ENCODE measurements at regions not wholly inside any gene's neighbourhood (a gene's known extent, or its start where the extent isn't known, plus 50 kb on each side); places are given as distances from the start of the nearest gene placed in this dataset.
A peak's percentile ranks its signal among the peaks of the same experiment; 100 is the strongest.
"Not testable (repeated sequence)": the region's sequence is repeated elsewhere in the genome, so short reads cannot be mapped to it uniquely, and the experiment has no call there.

DNA sequence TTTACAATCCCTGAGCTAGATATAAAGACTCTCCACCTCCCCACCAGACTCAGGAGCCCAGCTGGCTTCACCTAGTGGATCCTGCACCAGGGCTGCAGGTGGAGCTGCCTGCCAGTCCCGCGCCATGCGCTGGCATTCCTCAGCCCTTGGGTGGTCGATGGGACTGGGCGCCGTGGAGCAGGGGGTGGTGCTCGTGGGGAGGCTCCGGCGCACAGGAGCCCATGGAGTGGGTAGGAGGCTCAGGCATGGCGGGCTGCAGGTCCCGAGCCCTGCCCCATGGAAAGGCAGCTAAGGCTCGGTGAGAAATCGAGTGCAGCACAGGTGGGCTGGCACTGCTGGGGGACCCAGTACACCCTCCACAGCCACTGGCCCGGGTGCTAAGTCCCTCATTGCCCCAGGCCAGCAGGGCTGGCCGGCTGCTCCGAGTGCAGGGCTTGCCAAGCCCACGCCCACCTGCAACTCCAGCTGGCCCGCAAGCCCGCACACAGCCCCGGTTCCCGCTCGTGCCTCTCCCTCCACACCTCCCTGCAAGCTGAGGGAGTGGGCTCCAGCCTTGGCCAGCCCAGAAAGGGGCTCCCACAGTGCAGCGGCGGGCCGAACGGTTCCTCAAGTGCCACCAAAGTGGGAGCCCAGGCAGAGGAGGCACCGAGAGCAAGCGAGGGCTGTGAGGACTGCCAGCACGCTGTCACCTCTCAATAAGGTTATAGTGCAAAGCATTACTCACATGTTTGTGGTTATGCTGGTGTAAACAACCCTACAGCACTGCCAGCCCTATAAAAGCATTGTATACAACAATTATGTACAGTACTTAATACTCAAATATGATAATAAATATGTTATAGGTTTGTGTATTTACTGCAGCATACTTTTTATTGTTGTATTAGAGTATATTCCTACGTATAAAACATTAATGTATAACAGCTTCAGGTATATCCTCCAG lies 757.3 kb downstream of the SLC6A15 start:
- ATAC-seq (ENCODE audit: low FRiP score); intact Hi-C loops (cut with DNase I): not testable (repeated sequence)
- WGBS, 2 donors: 95 to 97% methylated on average over 28 to 30 of the region's 30 CpGs

DNA sequence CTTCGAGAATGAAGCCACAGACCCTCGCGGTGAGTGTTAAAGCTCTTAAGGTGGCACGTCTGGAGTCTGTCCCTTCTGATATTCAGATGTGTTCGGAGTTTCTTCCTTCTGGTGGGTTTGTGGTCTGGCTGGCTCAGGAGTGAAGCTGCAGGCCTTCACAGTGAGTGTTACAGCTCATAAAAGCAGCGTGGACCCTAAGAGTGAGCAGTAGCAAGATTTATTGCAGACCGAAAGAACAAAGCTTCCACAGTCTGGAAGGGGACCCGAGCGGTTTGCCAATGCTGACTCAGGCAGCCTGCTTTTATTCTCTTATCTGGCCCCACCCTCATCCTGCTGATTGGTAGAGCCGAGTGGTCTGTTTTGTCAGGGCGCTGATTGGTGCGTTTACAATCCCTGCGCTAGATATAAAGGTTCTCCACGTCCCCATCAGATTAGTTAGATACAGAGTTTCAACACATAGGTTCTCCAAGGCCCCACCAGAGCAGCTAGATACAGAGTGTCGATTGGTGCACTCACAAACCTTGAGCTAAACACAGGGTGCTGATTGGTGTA lies 758.1 kb downstream of the SLC6A15 start:
- intact Hi-C loops (cut with DNase I); H3K4me1 ChIP-seq (ENCODE audit: control insufficient read depth in 1 of 2, insufficient read depth in 2 of 2, low read length in 2 of 2); H3K27ac ChIP-seq (ENCODE audit: low read depth in 1 of 2, low read length in 2 of 2); H3K27me3 ChIP-seq (ENCODE audit: control insufficient read depth in 1 of 2, insufficient read depth in 2 of 2, low read length in 1 of 2); ATAC-seq (ENCODE audit: low FRiP score); H3K36me3 ChIP-seq (ENCODE audit: control insufficient read depth in 1 of 2, insufficient read depth in 2 of 2, low read length in 1 of 2); H3K9me3 ChIP-seq (ENCODE audit: control insufficient read depth, low read length); DNase-seq; H3K4me3 ChIP-seq (ENCODE audit: low read length in 2 of 2): not testable (repeated sequence)
- WGBS, 2 donors: 82 to 88% methylated on average over 14 to 15 of the region's 15 CpGs

More for the DNA sequence above, 757.3 kb downstream of the SLC6A15 start:
- DNase-seq: peak in 1 of 2 donors; percentile 60
- H3K4me1 ChIP-seq (ENCODE audit: control insufficient read depth in 1 of 2, insufficient read depth in 2 of 2, low read length in 2 of 2); H3K4me3 ChIP-seq (ENCODE audit: low read length in 2 of 2); H3K36me3 ChIP-seq (ENCODE audit: control insufficient read depth in 1 of 2, insufficient read depth in 2 of 2, low read length in 1 of 2); H3K27ac ChIP-seq (ENCODE audit: low read depth in 1 of 2, low read length in 2 of 2); H3K27me3 ChIP-seq (ENCODE audit: control insufficient read depth in 1 of 2, insufficient read depth in 2 of 2, low read length in 1 of 2); H3K9me3 ChIP-seq (ENCODE audit: control insufficient read depth, low read length): not testable (repeated sequence)

DNA sequence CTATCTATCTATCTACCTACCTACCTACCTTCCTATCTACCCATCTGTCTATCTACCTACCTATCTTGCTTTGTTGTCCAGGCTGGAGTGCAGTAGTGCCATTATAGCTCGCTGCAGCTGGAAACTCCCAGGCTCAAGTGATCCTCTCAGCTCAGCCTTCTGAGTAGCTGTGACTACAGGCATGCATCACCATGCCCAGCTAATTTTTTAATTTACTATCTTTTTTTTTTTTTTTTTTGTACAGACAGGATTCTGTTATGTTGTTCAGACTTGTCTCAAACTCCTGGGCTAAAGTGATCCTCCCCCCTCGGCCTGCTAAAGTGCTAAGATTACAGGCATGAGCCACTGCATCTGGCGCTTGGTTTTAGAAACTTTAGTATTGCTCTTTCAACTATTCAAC lies 762.4 kb downstream of the SLC6A15 start:
- Histone ChIP-seq H3K36me3 (ENCODE audit: control insufficient read depth in 1 of 2, insufficient read depth in 2 of 2, low read length in 1 of 2) (no peaks in the 10 kb centered on the region), H3K4me3 (ENCODE audit: low read length in 2 of 2) (no peak overlapping the region), H3K27me3 (ENCODE audit: control insufficient read depth in 1 of 2, insufficient read depth in 2 of 2, low read length in 1 of 2) (no peaks in the 10 kb centered on the region), H3K9me3 (ENCODE audit: control insufficient read depth, low read length) (no peaks in the 10 kb centered on the region), H3K27ac (ENCODE audit: low read depth in 1 of 2, low read length in 2 of 2) (no peak overlapping the region), H3K4me1 (ENCODE audit: control insufficient read depth in 1 of 2, insufficient read depth in 2 of 2, low read length in 2 of 2) (no peaks in the 10 kb centered on the region)
- intact Hi-C loops (cut with DNase I): no loop called here
- 90 to 92% methylated on average over 3 of the region's 3 CpGs for WGBS, 2 donors
- ATAC-seq (ENCODE audit: low FRiP score): no peak
- no peak for DNase-seq

DNA sequence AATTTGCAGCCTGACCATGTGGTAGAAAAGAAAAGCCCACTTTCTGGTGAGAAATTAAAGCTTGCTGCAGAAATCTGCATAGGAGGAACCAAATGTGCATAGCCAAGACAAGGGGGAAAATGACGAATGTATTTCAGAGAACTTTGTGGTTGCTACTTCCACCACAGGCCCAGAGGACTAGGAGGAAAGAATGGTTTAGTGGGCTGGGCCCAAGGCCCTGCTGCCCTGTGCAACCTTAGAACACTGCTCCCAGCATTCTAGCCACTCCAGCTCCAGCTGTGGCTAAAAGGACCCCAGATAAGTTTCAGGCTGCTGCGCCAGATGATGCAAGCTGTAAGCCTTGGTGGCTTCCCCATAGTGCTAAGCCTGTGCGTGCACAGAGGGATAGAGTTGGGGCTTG lies 764.3 kb downstream of the SLC6A15 start:
- Histone ChIP-seq H3K27ac (ENCODE audit: low read depth in 1 of 2, low read length in 2 of 2) (no peak overlapping the region), H3K27me3 (ENCODE audit: control insufficient read depth in 1 of 2, insufficient read depth in 2 of 2, low read length in 1 of 2) (no peaks in the 10 kb centered on the region), H3K4me1 (ENCODE audit: control insufficient read depth in 1 of 2, insufficient read depth in 2 of 2, low read length in 2 of 2) (no peaks in the 10 kb centered on the region), H3K4me3 (ENCODE audit: low read length in 2 of 2) (no peak overlapping the region), H3K36me3 (ENCODE audit: control insufficient read depth in 1 of 2, insufficient read depth in 2 of 2, low read length in 1 of 2) (no peaks in the 10 kb centered on the region), H3K9me3 (ENCODE audit: control insufficient read depth, low read length) (no peaks in the 10 kb centered on the region)
- DNase-seq (no peak), ATAC-seq (ENCODE audit: low FRiP score) (no peak)
- WGBS, 2 donors: 86 to 93% methylated on average over 3 of the region's 3 CpGs
- intact Hi-C loops (cut with DNase I): no loop called here

DNA sequence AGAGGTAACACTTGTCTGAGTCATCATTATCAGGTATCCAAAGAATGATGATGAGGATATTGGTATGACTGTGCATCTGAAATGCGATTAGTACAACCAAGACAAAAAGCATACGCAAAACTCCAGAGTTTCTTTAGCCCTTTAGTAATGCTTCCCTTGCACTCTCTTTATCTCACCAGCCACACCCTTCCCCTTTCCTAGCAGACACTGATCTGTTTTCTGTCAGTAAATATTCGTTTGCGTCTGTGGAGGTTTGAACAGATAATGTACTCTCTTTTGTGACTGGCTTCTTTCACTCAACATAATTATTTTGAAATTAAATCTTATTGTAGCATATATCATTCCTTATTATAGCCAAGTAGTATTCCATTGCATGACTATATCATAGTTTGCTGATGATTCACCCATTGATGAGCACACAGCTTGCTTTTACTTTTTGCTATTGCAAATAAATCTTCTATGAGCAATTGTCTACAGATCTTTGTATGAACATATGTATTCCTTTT lies 775.7 kb downstream of the SLC6A15 start:
- no peaks in the 10 kb centered on the region for H3K9me3 ChIP-seq (ENCODE audit: control insufficient read depth, low read length)
- no peaks in the 10 kb centered on the region for H3K4me1 ChIP-seq (ENCODE audit: control insufficient read depth in 1 of 2, insufficient read depth in 2 of 2, low read length in 2 of 2)
- 73 to 74% methylated on average over 4 of the region's 4 CpGs for WGBS, 2 donors
- intact Hi-C loops (cut with DNase I): no loop called here
- no peak overlapping the region for H3K4me3 ChIP-seq (ENCODE audit: low read length in 2 of 2)
- no peak for ATAC-seq (ENCODE audit: low FRiP score)
- no peak for DNase-seq
- no peak overlapping the region for H3K27ac ChIP-seq (ENCODE audit: low read depth in 1 of 2, low read length in 2 of 2)
- H3K36me3 ChIP-seq (ENCODE audit: control insufficient read depth in 1 of 2, insufficient read depth in 2 of 2, low read length in 1 of 2): no peaks in the 10 kb centered on the region
- H3K27me3 ChIP-seq (ENCODE audit: control insufficient read depth in 1 of 2, insufficient read depth in 2 of 2, low read length in 1 of 2): no peaks in the 10 kb centered on the region

DNA sequence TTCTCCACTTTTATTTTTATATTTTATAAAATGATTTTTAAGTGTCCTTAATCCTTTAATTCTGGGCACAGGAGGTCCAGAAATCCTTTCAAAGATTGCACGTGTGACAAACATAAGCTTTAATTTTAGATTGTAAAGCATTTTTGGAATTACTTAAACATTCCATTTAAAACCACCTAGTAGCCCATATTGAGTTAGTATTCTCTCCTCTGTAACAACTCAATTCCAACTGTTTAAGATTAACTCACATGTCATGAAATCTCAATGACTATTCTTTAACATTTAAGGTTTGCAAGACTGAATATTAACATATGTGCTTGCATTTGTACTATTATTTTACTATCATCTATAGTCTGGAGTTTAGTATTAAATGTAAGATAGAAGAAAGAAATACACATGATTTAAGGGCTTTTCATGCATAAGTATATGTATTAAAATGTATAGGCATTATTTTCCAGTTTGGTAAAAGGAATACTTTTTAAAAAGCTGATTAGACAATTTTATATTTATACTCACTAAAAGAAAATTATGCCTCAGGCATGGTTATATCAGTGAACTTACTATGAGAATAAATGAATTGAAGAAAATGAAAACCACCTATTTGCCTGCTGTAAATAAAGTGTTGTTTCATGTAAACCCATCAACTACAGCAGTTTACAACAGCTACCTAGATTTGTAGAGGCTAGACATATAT lies 776.9 kb downstream of the SLC6A15 start:
- no peaks in the 10 kb centered on the region for H3K27me3 ChIP-seq (ENCODE audit: control insufficient read depth in 1 of 2, insufficient read depth in 2 of 2, low read length in 1 of 2)
- DNase-seq (no peak), ATAC-seq (ENCODE audit: low FRiP score) (no peak)
- no peaks in the 10 kb centered on the region for H3K36me3 ChIP-seq (ENCODE audit: control insufficient read depth in 1 of 2, insufficient read depth in 2 of 2, low read length in 1 of 2)
- no peaks in the 10 kb centered on the region for H3K9me3 ChIP-seq (ENCODE audit: control insufficient read depth, low read length)
- intact Hi-C loops (cut with DNase I): no loop called here
- WGBS, 2 donors: 7 to 26% methylated on average over 1 of the region's 1 CpG
- no peaks in the 10 kb centered on the region for H3K4me1 ChIP-seq (ENCODE audit: control insufficient read depth in 1 of 2, insufficient read depth in 2 of 2, low read length in 2 of 2)
- no peak overlapping the region for H3K27ac ChIP-seq (ENCODE audit: low read depth in 1 of 2, low read length in 2 of 2)
- no peak overlapping the region for H3K4me3 ChIP-seq (ENCODE audit: low read length in 2 of 2)

DNA sequence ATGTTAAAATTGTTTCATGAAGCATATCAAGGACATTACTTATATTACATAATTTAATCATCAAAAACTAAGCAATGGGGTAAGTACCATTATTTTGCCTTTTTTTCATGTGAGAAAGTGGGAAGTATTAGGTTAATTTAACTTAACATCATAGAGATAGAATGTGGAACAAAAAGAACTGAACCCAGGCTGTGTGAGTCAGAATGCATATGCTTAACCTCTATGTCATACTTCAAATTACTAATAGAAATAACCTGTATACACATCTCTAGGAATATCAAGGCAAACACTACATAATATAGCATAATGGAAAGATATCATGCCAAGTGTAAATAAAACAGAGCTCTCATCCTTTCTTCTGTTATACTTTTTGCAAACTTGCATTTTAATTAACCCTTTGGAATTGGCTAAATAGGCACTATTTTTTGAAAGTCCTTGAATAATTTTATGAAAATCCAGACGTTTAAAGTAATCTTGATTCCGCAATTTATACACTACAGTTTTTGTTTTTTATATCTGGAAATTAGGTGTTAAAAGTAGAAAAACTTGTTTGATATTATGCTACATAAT lies 777.7 kb downstream of the SLC6A15 start:
- H3K9me3 ChIP-seq (ENCODE audit: control insufficient read depth, low read length): no peaks in the 10 kb centered on the region
- H3K27ac ChIP-seq (ENCODE audit: low read depth in 1 of 2, low read length in 2 of 2): no peak overlapping the region
- DNase-seq: no peak
- intact Hi-C loops (cut with DNase I): no loop called here
- no peak overlapping the region for H3K4me3 ChIP-seq (ENCODE audit: low read length in 2 of 2)
- H3K27me3 ChIP-seq (ENCODE audit: control insufficient read depth in 1 of 2, insufficient read depth in 2 of 2, low read length in 1 of 2): no peaks in the 10 kb centered on the region
- no peaks in the 10 kb centered on the region for H3K36me3 ChIP-seq (ENCODE audit: control insufficient read depth in 1 of 2, insufficient read depth in 2 of 2, low read length in 1 of 2)
- WGBS, 2 donors: 60 to 63% methylated on average over 2 of the region's 2 CpGs
- no peaks in the 10 kb centered on the region for H3K4me1 ChIP-seq (ENCODE audit: control insufficient read depth in 1 of 2, insufficient read depth in 2 of 2, low read length in 2 of 2)
- ATAC-seq (ENCODE audit: low FRiP score): no peak

DNA sequence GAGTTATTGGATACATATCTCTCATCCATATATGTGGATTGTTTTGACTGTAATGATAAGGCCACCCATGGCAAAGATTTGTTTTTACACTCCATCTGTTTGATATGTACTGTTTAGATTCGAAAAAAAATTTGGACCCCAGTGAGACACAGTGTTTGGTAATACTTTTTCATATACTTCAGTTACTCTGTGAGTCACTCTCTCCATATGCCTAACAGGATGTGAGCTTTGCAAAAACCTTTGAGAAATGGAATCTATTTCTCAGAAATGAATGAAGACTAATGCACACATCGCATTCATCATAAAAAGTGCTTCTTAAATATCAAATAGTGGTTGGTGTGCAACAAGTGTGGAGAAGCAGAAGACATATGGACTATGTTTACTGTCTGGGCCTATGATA lies 781.5 kb downstream of the SLC6A15 start:
- no peaks in the 10 kb centered on the region for H3K9me3 ChIP-seq (ENCODE audit: control insufficient read depth, low read length)
- no peak overlapping the region for H3K27ac ChIP-seq (ENCODE audit: low read depth in 1 of 2, low read length in 2 of 2)
- no peak overlapping the region for H3K4me3 ChIP-seq (ENCODE audit: low read length in 2 of 2)
- DNase-seq (no peak), ATAC-seq (ENCODE audit: low FRiP score) (no peak)
- intact Hi-C loops (cut with DNase I): no loop called here
- 52 to 53% methylated on average over 2 of the region's 2 CpGs for WGBS, 2 donors
- H3K4me1 ChIP-seq (ENCODE audit: control insufficient read depth in 1 of 2, insufficient read depth in 2 of 2, low read length in 2 of 2): no peaks in the 10 kb centered on the region
- H3K36me3 ChIP-seq (ENCODE audit: control insufficient read depth in 1 of 2, insufficient read depth in 2 of 2, low read length in 1 of 2): no peaks in the 10 kb centered on the region
- H3K27me3 ChIP-seq (ENCODE audit: control insufficient read depth in 1 of 2, insufficient read depth in 2 of 2, low read length in 1 of 2): no peaks in the 10 kb centered on the region
